NCI-H82 treated with DMSO at 0.1 percent for 48 hours (cell line): ENCODE measurements at regions not wholly inside any gene's neighbourhood (a gene's known extent, or its start where the extent isn't known, plus 50 kb on each side); places are given as distances from the start of the nearest gene placed in this dataset.

ENCODE experiments used
- DNase-seq: peaks from one replicate; lab custom pipeline; 2025; ENCODE audit not compliant: unreplicated experiment; lab: John Stamatoyannopoulos, UW

DNA sequence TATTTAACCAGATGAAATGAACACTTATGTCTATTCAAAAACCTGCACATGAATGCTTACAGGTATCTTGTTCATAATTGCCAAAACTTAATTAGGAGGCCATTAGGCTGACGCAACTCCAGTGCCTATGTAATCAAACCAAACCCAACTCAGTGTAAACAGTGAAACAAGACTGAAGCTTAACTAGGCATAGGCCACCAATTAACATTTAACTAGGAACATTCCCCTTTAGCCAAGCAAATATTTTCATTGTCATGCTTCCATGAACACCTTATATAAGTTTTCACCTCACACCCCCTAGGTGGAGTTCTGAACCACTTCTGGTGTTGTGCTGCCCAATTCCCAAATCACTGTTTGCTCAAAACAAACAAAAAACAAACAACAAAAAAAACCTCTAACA is 686.0 kb downstream of the STPG2 start:
- DNase-seq, result no peak

- no peak for DNase-seq
Observed at GRCh38 chr4:97468272-97468671, 675.0 kb downstream of the STPG2 start.

GRCh38 chr4:97475621-97476020 is 667.7 kb downstream of the STPG2 start:
- DNase-seq, result no peak

DNA sequence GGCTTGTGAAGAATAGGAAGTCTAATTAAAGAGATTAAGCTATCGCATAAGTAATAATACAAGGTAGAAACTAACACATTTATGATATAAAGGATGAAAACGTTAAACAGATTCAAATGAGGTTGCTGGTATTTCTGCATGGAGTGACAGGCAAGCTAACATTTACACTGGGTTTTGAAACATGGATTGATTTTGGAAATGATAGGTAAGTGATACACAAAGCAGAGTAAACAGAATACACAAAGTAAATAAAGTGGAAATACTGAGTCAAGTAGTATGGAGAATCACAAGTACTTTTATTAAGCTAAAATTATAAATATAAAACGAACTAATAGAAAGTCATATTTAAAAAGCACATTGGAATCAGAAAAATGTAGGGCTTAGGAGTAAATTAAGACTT is 665.3 kb downstream of the STPG2 start:
- no peak for DNase-seq

GRCh38 chr4:97479388-97479787 is 663.9 kb downstream of the STPG2 start:
- DNase-seq, result no peak

- DNase-seq, result no peak
Observed at GRCh38 chr4:97491856-97492255, 651.4 kb downstream of the STPG2 start.

- DNase-seq, result no peak
Observed at GRCh38 chr4:97493815-97494518, 649.3 kb downstream of the STPG2 start.

GRCh38 chr4:97496298-97496873 is 646.9 kb downstream of the STPG2 start:
- DNase-seq, result no peak

DNA sequence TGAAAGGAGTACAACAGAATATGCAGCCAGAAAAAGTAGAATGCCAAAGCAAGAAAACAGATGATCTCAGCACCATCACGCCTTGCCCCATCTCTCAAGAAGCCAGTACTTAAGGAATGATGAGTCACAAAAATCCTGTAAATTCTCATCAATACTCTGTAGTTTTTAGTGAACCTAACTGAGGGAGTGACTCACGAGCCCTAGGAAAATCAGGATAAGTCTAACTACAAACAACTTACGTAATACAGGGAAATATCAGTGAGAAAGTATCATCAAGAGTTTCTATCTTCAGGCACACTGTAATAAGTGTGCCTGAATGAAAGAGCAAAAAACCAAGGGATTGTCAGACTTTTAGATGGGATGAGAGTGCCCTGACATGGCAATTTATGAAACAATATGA is 644.4 kb downstream of the STPG2 start:
- DNase-seq, result no peak

DNA sequence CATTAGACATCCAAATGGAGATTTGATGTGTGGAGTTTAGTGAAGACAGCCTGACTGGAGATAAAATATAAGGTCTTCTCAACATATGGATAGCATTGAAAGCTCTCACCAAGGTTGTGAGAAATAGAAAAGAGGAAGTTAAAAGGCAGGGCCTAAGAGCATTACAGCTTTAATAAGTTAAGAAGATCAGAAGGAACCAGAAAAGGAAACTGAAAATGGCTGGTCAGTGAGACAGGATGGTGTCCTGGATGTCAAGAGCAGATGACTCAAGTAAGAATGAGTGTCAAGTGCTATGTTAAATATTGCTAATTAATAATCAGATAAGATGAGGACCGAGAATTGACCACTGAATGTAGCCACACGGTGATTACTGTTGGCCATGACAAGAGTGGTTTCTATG is 642.9 kb downstream of the STPG2 start:
- no peak for DNase-seq

- no peak for DNase-seq
Observed at GRCh38 chr4:97504713-97505112, 638.6 kb downstream of the STPG2 start.

GRCh38 chr4:97507587-97508245 is 635.6 kb downstream of the STPG2 start:
- no peak for DNase-seq
